HepG2 (cell line): ENCODE measurements at regions not wholly inside any gene's neighbourhood (a gene's known extent, or its start where the extent isn't known, plus 50 kb on each side); places are given as distances from the start of the nearest gene placed in this dataset.

Experiments
- ATAC-seq: fragments of 200-7000 bp; cut with Tn5 transposase; 3 replicates; pipeline ENCODE4 v1.9.1; 2020; ENCODE audit warnings: mild to moderate bottlenecking, moderate library complexity
- BruUV-seq: library from RNA; stranded (reverse); fragments of 400-500 nt; replicated peaks from 2 replicates; lab custom pipeline; 2021; lab: Mats Ljungman, UMichigan
- CTCF ChIA-PET: fragments of 300-600 bp; formaldehyde crosslinking; extraction: SDS; loops from one replicate; lab custom pipeline; 2021; ENCODE audit warnings: low total read pairs, inconsistent platforms, low intra/inter-chr PET ratio; lab: Yijun Ruan, JAX
- POLR2A ChIA-PET: fragments of 350-600 bp; sonication (Branson Sonifier 250); formaldehyde crosslinking; loops from one replicate; lab custom pipeline; 2020; ENCODE audit warnings: antibody characterized with exemption, inconsistent platforms; lab: Yijun Ruan, JAX
- DNase-seq: peaks from one replicate; pipeline ENCODE4 v3.0.0-alpha.2; 2015; ENCODE audit warnings: low spot score
- FAIRE-seq: peaks from 3 replicates; lab custom pipeline; 2011; peaks lifted over from hg19 to GRCh38; lab: Jason Lieb, UNC
- H2AFZ ChIP-seq: one replicate; pipeline ENCODE4 v1.6.1; 2011; ENCODE audit warnings: low read length, inconsistent platforms
- H3K27ac ChIP-seq: fragments of 300-600 bp; 3 replicates; pipeline ENCODE4 v1.8.0; 2011; ENCODE audit warnings: mixed run types, mild to moderate bottlenecking, mixed read lengths, low read length, inconsistent platforms; ENCODE audit not compliant: insufficient read depth; ENCODE audit errors: extremely low read length
- H3K27me3 ChIP-seq, 2 experiments: fragments of 200-600 bp in 1 of 2; 2 replicates in 1 of 2; 3 replicates in 1 of 2; pipeline versions ENCODE4 v1.6.0 to v1.8.0; 2011; ENCODE audit warnings: low read length in 2 of 2, mild to moderate bottlenecking in 2 of 2, moderate library complexity in 2 of 2, inconsistent platforms in 1 of 2; ENCODE audit not compliant: insufficient read depth in 2 of 2, control insufficient read depth in 1 of 2
- H3K36me3 ChIP-seq, 2 experiments: fragments of 200-600 bp in 1 of 2; replicated peaks in 1 of 2; 2 replicates in 1 of 2; 3 replicates in 1 of 2; pipeline versions ENCODE4 v1.5.1 to v1.8.0; 2011; ENCODE audit warnings: low read length in 2 of 2, inconsistent platforms in 1 of 2; ENCODE audit not compliant: insufficient read depth in 2 of 2, control insufficient read depth in 1 of 2
- H3K4me1 ChIP-seq: 2 replicates; pipeline ENCODE4 v1.5.1; 2012; ENCODE audit warnings: low read length, inconsistent platforms; ENCODE audit not compliant: insufficient read depth
- H3K4me2 ChIP-seq: 2 replicates; pipeline ENCODE4 v1.6.0; 2011; ENCODE audit warnings: low read depth, low read length, inconsistent platforms
- H3K4me3 ChIP-seq, 3 experiments: fragments of 200-600 bp in 1 of 3; sonication (generic), shearing (Covaris generic) in 1 of 3; replicated peaks in 1 of 3; 2 replicates each; pipeline ENCODE4 v1.5.1; 2011 to 2016; ENCODE audit warnings: low read length in 3 of 3, inconsistent platforms in 2 of 3, low read depth in 2 of 3, mild to moderate bottlenecking in 2 of 3, control low read depth in 1 of 3, mixed read lengths in 1 of 3; ENCODE audit not compliant: insufficient read depth in 1 of 3
- H3K79me2 ChIP-seq: one replicate; pipeline ENCODE4 v1.6.1; 2011; ENCODE audit warnings: low read length, inconsistent platforms; ENCODE audit not compliant: insufficient read depth
- H3K9ac ChIP-seq: 2 replicates; pipeline ENCODE4 v1.6.0; 2011; ENCODE audit warnings: mild to moderate bottlenecking, low read depth, low read length, inconsistent platforms; ENCODE audit not compliant: insufficient read depth
- H3K9me3 ChIP-seq: 2 replicates; pipeline ENCODE4 v1.5.1; 2012; ENCODE audit warnings: mild to moderate bottlenecking, low read length
- H4K20me1 ChIP-seq: 2 replicates; pipeline ENCODE4 v1.6.0; 2011; ENCODE audit warnings: inconsistent platforms, mild to moderate bottlenecking, low read length, moderate library complexity; ENCODE audit not compliant: insufficient read depth
- ARNT2 ChIP-seq: sonication (generic); formaldehyde crosslinking; IDR thresholded peaks from 2 replicates; pipeline ENCODE4 v1.8.0; 2022; ENCODE audit warnings: mild to moderate bottlenecking, low read depth, missing genetic modification reagents, moderate library complexity
- ATF4 ChIP-seq, 2 experiments: fragments of 450-650 bp in 1 of 2; sonication (generic) in 1 of 2; formaldehyde crosslinking; IDR thresholded peaks; 2 replicates each; pipeline versions ENCODE4 v1.5.0 to v1.8.0; 2020 to 2022; ENCODE audit warnings: mild to moderate bottlenecking in 1 of 2, missing genetic modification reagents in 1 of 2
- CBX1 ChIP-seq: IDR thresholded peaks from one replicate; pipeline ENCODE4 v1.6.1; 2016; ENCODE audit warnings: antibody characterized with exemption, low read depth
- KAT2B ChIP-seq: fragments of 150-350 bp; IDR thresholded peaks from 2 replicates; pipeline ENCODE4 v1.6.1; 2014; ENCODE audit warnings: low read depth, low read length, borderline replicate concordance
- KLF9 ChIP-seq: IDR thresholded peaks from 2 replicates; pipeline ENCODE4 v1.6.1; 2016; ENCODE audit warnings: low read depth
- MEIS1 ChIP-seq: sonication (generic); formaldehyde crosslinking; IDR thresholded peaks from 2 replicates; pipeline ENCODE4 v1.9.0; 2021; ENCODE audit warnings: mild to moderate bottlenecking, missing genetic modification reagents, moderate library complexity, borderline replicate concordance
- SMYD3 ChIP-seq: sonication (generic); formaldehyde crosslinking; IDR thresholded peaks from 2 replicates; pipeline ENCODE4 v1.8.1; 2023; ENCODE audit warnings: mild to moderate bottlenecking, missing genetic modification reagents
- ZNF281 ChIP-seq: sonication (generic); formaldehyde crosslinking; IDR thresholded peaks from 2 replicates; pipeline ENCODE4 v1.4.0; 2020; ENCODE audit warnings: missing genetic modification reagents, borderline replicate concordance
- ZNF326 ChIP-seq: sonication (generic); formaldehyde crosslinking; IDR thresholded peaks from 2 replicates; pipeline ENCODE4 v1.4.0; 2020; ENCODE audit warnings: missing genetic modification reagents, borderline replicate concordance
- ZNF746 ChIP-seq: sonication (generic); formaldehyde crosslinking; IDR thresholded peaks from 2 replicates; pipeline ENCODE4 v1.8.0; 2022; ENCODE audit warnings: mild to moderate bottlenecking, missing genetic modification reagents
- ZNF780A ChIP-seq: sonication (generic); formaldehyde crosslinking; IDR thresholded peaks from 2 replicates; pipeline ENCODE4 v1.8.0; 2022; ENCODE audit warnings: mild to moderate bottlenecking, missing genetic modification reagents, moderate library complexity
- WGBS: methylation state at CpG from one replicate; pipeline ENCODE4 v1.1.6; 2017; ENCODE audit warnings: low lambda C conversion rate; 5-methylcytosine and 5-hydroxymethylcytosine counted together
- in situ Hi-C: cut with HindIII; loops from 2 replicates; pipeline ENCODE4 v1.10.0; 2017; ENCODE audit warnings: low pct_unique_long_range_greater_than_20kb; ENCODE audit not compliant: extremely low pct_ligation_motif_present
- intact Hi-C: fragments of 100-400 bp; cut with micrococcal nuclease; formaldehyde crosslinking; loops from one replicate; pipeline ENCODE4 v1.10.0; 2022; ENCODE audit not compliant: unreplicated experiment
- TF ChIP-seq, protein P1 (sequence below): sonication (generic); formaldehyde crosslinking; conservative IDR thresholded peaks from 2 replicates; pipeline ENCODE4 v1.4.0; 2020; ENCODE audit warnings: missing genetic modification reagents
- TF ChIP-seq, protein P2 (sequence below): sonication (generic); formaldehyde crosslinking; IDR thresholded peaks from 2 replicates; pipeline ENCODE4 v1.8.1; 2023; ENCODE audit warnings: missing genetic modification reagents, mild to moderate bottlenecking, borderline replicate concordance

DNA sequence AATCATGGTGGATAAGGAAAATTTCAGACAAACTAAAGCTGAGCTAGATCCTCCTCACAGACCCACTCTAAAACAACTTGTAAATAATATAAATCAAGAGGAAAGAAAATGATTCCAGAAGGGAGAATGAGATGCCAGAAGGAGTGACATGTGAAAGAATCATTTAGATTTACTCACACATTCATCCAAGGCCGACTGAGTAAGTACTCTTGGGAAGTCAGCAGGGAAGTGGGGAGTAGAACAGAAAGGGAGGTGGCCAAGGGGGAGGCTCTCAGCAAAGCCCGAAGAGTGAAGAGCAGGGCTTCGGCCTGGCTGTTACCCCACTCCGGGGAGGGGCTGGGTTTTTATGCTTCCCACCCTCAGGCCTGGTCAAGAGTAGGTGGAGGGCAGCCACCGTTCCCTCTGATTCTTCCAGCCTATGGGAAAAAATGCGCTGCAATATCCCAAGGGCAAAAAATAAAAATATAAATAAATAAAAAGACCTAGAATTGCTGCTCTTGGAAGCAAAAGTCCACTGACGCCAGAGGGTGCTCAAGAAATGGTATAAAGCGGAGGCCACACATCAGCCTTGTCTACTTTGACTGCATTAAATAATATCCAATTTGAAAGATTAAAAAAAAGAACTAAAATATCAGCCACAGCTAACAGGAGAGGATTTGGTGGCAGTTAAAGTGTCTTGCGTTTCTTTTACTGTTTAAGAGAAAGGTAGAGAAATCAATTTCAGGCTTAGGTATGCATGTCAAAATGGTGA is 110.2 kb upstream of the COL5A1 start:
- no peaks in the 10 kb centered on the region for H4K20me1 ChIP-seq
- intact Hi-C loops (no loop called here), in situ Hi-C loops (no loop called here)
- TF ChIP-seq, protein P1, sequence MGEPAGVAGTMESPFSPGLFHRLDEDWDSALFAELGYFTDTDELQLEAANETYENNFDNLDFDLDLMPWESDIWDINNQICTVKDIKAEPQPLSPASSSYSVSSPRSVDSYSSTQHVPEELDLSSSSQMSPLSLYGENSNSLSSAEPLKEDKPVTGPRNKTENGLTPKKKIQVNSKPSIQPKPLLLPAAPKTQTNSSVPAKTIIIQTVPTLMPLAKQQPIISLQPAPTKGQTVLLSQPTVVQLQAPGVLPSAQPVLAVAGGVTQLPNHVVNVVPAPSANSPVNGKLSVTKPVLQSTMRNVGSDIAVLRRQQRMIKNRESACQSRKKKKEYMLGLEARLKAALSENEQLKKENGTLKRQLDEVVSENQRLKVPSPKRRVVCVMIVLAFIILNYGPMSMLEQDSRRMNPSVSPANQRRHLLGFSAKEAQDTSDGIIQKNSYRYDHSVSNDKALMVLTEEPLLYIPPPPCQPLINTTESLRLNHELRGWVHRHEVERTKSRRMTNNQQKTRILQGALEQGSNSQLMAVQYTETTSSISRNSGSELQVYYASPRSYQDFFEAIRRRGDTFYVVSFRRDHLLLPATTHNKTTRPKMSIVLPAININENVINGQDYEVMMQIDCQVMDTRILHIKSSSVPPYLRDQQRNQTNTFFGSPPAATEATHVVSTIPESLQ = no peak
- TF ChIP-seq ZNF281 (CRISPR knock-in tag) (no peak), ZNF326 (no peak), CBX1 (no peak), ARNT2 (CRISPR knock-in tag) (no peak), ATF4 (CRISPR knock-in tag; IDR thresholded peaks at IDR 0.05) (no peak), KLF9 (CRISPR knock-in tag) (no peak), MEIS1 (CRISPR knock-in tag) (no peak), SMYD3 (CRISPR knock-in tag) (no peak), KAT2B (no peak), ZNF746 (CRISPR knock-in tag) (no peak), ZNF780A (CRISPR knock-in tag) (no peak)
- TF ChIP-seq, protein P2, sequence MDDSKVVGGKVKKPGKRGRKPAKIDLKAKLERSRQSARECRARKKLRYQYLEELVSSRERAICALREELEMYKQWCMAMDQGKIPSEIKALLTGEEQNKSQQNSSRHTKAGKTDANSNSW (CRISPR knock-in tag) = no peak
- DNase-seq (no peak), ATAC-seq (no peak), FAIRE-seq (no peak)
- H2AFZ ChIP-seq = no peak overlapping the region
- WGBS = 8% methylated on average over 9 of the region's 9 CpGs
- no peak overlapping the region for H3K27ac ChIP-seq
- H3K4me3 ChIP-seq = no peak overlapping the region
- no peak overlapping the region for H3K9ac ChIP-seq
- peaks cover 11 to 57% of the 10 kb centered on the region in 2 experiments for H3K27me3 ChIP-seq
- BruUV-seq = no TSS peak
- POLR2A ChIA-PET = no interaction called here
- H3K4me2 ChIP-seq = no peak overlapping the region
- no peaks in the 10 kb centered on the region for H3K4me1 ChIP-seq
- H3K9me3 ChIP-seq = no peaks in the 10 kb centered on the region
- no peaks in the 10 kb centered on the region for H3K79me2 ChIP-seq
- no peaks in the 10 kb centered on the region for H3K36me3 ChIP-seq
- CTCF ChIA-PET = no interaction called here
